GM12878 (cell line): ENCODE measurements at regions not wholly inside any gene's neighbourhood (a gene's known extent, or its start where the extent isn't known, plus 50 kb on each side); places are given as distances from the start of the nearest gene placed in this dataset.

ENCODE experiments used
- ATAC-seq: fragments of 200-7000 bp; cut with Tn5 transposase; 3 replicates; pipeline ENCODE4 v1.9.1; 2020; ENCODE audit warnings: mild to moderate bottlenecking, moderate library complexity
- BruUV-seq: library from RNA; stranded (reverse); fragments of 400-500 nt; replicated peaks from 2 replicates; lab custom pipeline; 2021; lab: Mats Ljungman, UMichigan
- CTCF ChIA-PET: fragments of 300-600 bp; sonication (Branson Sonifier 250); formaldehyde crosslinking; extraction: SDS; loops from one replicate; lab custom pipeline; 2021; ENCODE audit warnings: inconsistent platforms; lab: Yijun Ruan, JAX
- POLR2A ChIA-PET: fragments of 350-600 bp; formaldehyde crosslinking; extraction: SDS; loops from one replicate; lab custom pipeline; 2021; ENCODE audit warnings: inconsistent platforms; lab: Charles Lee
- RAD21 ChIA-PET: fragments of 300-600 bp; sonication (Branson Sonifier 250); formaldehyde crosslinking; loops from one replicate; lab custom pipeline; 2023; ENCODE audit warnings: antibody characterized with exemption; ENCODE audit not compliant: unreplicated experiment; lab: Charles Lee
- SMC1A ChIA-PET: fragments of 300-600 bp; sonication (Branson Sonifier 250); formaldehyde crosslinking; loops from one replicate; lab custom pipeline; 2023; ENCODE audit not compliant: unreplicated experiment, uncharacterized antibody; lab: Charles Lee
- DNase-seq: peaks from one replicate; pipeline ENCODE4 v3.0.0-alpha.2; 2011; ENCODE audit warnings: low read depth, low spot score
- FAIRE-seq: peaks from 3 replicates; lab custom pipeline; 2011; peaks lifted over from hg19 to GRCh38; lab: Jason Lieb, UNC
- H2AFZ ChIP-seq: 2 replicates; pipeline ENCODE4 v1.6.0; 2011; ENCODE audit warnings: low read depth, low read length, control low read depth; ENCODE audit not compliant: control insufficient read depth
- H3K27ac ChIP-seq: 2 replicates; pipeline ENCODE4 v1.5.1; 2011; ENCODE audit warnings: control low read depth; ENCODE audit not compliant: control insufficient read depth, insufficient read depth
- H3K27me3 ChIP-seq, 2 experiments: replicated peaks in 1 of 2; 2 replicates each; pipeline versions ENCODE4 v1.6.0 to v1.6.1; 2011; ENCODE audit warnings: low read length in 1 of 2; ENCODE audit not compliant: control insufficient read depth in 2 of 2, insufficient read depth in 2 of 2
- H3K36me3 ChIP-seq, 2 experiments: 2 replicates each; pipeline ENCODE4 v1.5.1; 2011; ENCODE audit warnings: low read length in 1 of 2; ENCODE audit not compliant: control insufficient read depth in 2 of 2, insufficient read depth in 2 of 2
- H3K4me1 ChIP-seq: 2 replicates; pipeline ENCODE4 v1.6.1; 2011; ENCODE audit warnings: mild to moderate bottlenecking, low read length, moderate library complexity, mixed read lengths; ENCODE audit not compliant: control insufficient read depth, insufficient read depth
- H3K4me2 ChIP-seq: 2 replicates; pipeline ENCODE4 v1.6.0; 2011; ENCODE audit warnings: control low read depth; ENCODE audit not compliant: control insufficient read depth, insufficient read depth
- H3K4me3 ChIP-seq: fragments of 200-600 bp; sonication (generic); 2 replicates; pipeline ENCODE4 v1.5.1; 2016
- H3K79me2 ChIP-seq: 2 replicates; pipeline ENCODE4 v1.6.0; 2011; ENCODE audit warnings: low read length; ENCODE audit not compliant: control insufficient read depth, insufficient read depth
- H3K9ac ChIP-seq: 2 replicates; pipeline ENCODE4 v1.8.0; 2011; ENCODE audit warnings: low read length, control low read depth, mixed read lengths; ENCODE audit not compliant: control insufficient read depth, insufficient read depth
- H3K9me3 ChIP-seq: replicated peaks from 3 replicates; pipeline ENCODE4 v1.5.1; 2011; ENCODE audit warnings: mild to moderate bottlenecking, low read length; ENCODE audit not compliant: control insufficient read depth, insufficient read depth
- H4K20me1 ChIP-seq: 2 replicates; pipeline ENCODE4 v1.6.0; 2011; ENCODE audit not compliant: control insufficient read depth, insufficient read depth
- ATF3 ChIP-seq: IDR thresholded peaks from 2 replicates; pipeline ENCODE4 v1.6.1; 2011; ENCODE audit warnings: low read depth, mild to moderate bottlenecking, low read length, moderate library complexity, borderline replicate concordance; ENCODE audit errors: extremely low read depth
- CBX5 ChIP-seq: sonication (generic); IDR thresholded peaks from 2 replicates; pipeline ENCODE4 v1.6.1; 2016; ENCODE audit warnings: low read depth, moderate library complexity, mild to moderate bottlenecking, inconsistent platforms
- E2F4 ChIP-seq: IDR thresholded peaks from 2 replicates; pipeline ENCODE4 v1.6.1; 2012; ENCODE audit warnings: low read depth, low read length, improper control_type of control experiment
- KAT2A ChIP-seq: conservative IDR thresholded peaks from 2 replicates; pipeline ENCODE4 v1.6.1; 2011; ENCODE audit warnings: low read depth, low read length; ENCODE audit not compliant: control insufficient read depth
- MEF2A ChIP-seq: IDR thresholded peaks from 2 replicates; pipeline ENCODE4 v1.6.1; 2011; ENCODE audit warnings: low read depth, mild to moderate bottlenecking, low read length, moderate library complexity; ENCODE audit not compliant: insufficient read depth
- NFYB ChIP-seq: IDR thresholded peaks from 2 replicates; pipeline ENCODE4 v1.6.1; 2011; ENCODE audit warnings: low read depth, mild to moderate bottlenecking, low read length, improper control_type of control experiment, moderate library complexity; ENCODE audit not compliant: insufficient read depth
- RELB ChIP-seq: fragments of 450-650 bp; IDR thresholded peaks from 2 replicates; pipeline ENCODE4 v1.6.1; 2017; ENCODE audit warnings: low read depth, mild to moderate bottlenecking, moderate library complexity
- ZNF217 ChIP-seq: fragments of 450-650 bp; IDR thresholded peaks from 2 replicates; pipeline ENCODE4 v1.6.1; 2017; ENCODE audit warnings: antibody characterized with exemption, mild to moderate bottlenecking
- WGBS: methylation state at CpG from one replicate; pipeline ENCODE4 v1.1.6; 2016; ENCODE audit warnings: low lambda C conversion rate; ENCODE audit not compliant: insufficient replicate concordance, insufficient coverage; ENCODE audit errors: missing lambda C conversion rate; 5-methylcytosine and 5-hydroxymethylcytosine counted together
- in situ Hi-C: fragments of 300-500 bp; cut with MboI; formaldehyde crosslinking; loops from 9 replicates; pipeline ENCODE4 v1.14.3; 2018; ENCODE audit warnings: mixed read lengths
- intact Hi-C: fragments of 100-400 bp; cut with micrococcal nuclease; formaldehyde crosslinking; loops from one replicate; pipeline ENCODE4 v1.14.2; 2022; ENCODE audit not compliant: unreplicated experiment

- Histone ChIP-seq H3K4me1 (no peaks in the 10 kb centered on the region), H4K20me1 (no peaks in the 10 kb centered on the region), H3K27me3 (no peaks in the 10 kb centered on the region), H3K4me3 (no peak overlapping the region; the same call in 1 of the 2 replicates), H3K79me2 (no peaks in the 10 kb centered on the region), H3K27ac (no peak overlapping the region), H3K9ac (no peak overlapping the region), H3K4me2 (no peak overlapping the region; the same call in none of the 2 replicates), H3K9me3 (no peaks in the 10 kb centered on the region; the same call in 2 of the 3 replicates), H3K36me3 (no peaks in the 10 kb centered on the region), H2AFZ (no peak overlapping the region; the same call in 1 of the 2 replicates)
- ChIA-PET CTCF (no interaction called here), SMC1A (interaction anchor here (0.6 kb wide), 1 partner anchor 330 kb away, joined by 3 read pairs; no protein-coding TSS in a partner anchor), POLR2A (no interaction called here), RAD21 (no interaction called here)
- ATAC-seq, result no peak
- no peak for FAIRE-seq
- intact Hi-C loops, result no loop called here
- in situ Hi-C loops, result no loop called here
- WGBS, result 12% methylated on average over 4 of the region's 4 CpGs
- TF ChIP-seq ZNF217, result no peak
- TF ChIP-seq E2F4, result no peak
- no peak for TF ChIP-seq RELB
- TF ChIP-seq KAT2A, result no peak
- no peak for TF ChIP-seq NFYB
- no peak for TF ChIP-seq CBX5
- TF ChIP-seq ATF3, result no peak
- no peak for TF ChIP-seq MEF2A
- no TSS peak for BruUV-seq
- DNase-seq, result no peak
Measured at GRCh38 chr14:96627386-96627785, 125.2 kb downstream of the PAPOLA start.
